HepG2 (cell line): ENCODE measurements at regions not wholly inside any gene's neighbourhood (a gene's known extent, or its start where the extent isn't known, plus 50 kb on each side); places are given as distances from the start of the nearest gene placed in this dataset.

Experiments
- ATAC-seq: fragments of 200-7000 bp; cut with Tn5 transposase; 3 replicates; pipeline ENCODE4 v1.9.1; 2020; ENCODE audit warnings: mild to moderate bottlenecking, moderate library complexity
- BruUV-seq: library from RNA; stranded (reverse); fragments of 400-500 nt; replicated peaks from 2 replicates; lab custom pipeline; 2021; lab: Mats Ljungman, UMichigan
- CTCF ChIA-PET: fragments of 300-600 bp; formaldehyde crosslinking; extraction: SDS; loops from one replicate; lab custom pipeline; 2021; ENCODE audit warnings: low total read pairs, inconsistent platforms, low intra/inter-chr PET ratio; lab: Yijun Ruan, JAX
- POLR2A ChIA-PET: fragments of 350-600 bp; sonication (Branson Sonifier 250); formaldehyde crosslinking; loops from one replicate; lab custom pipeline; 2020; ENCODE audit warnings: antibody characterized with exemption, inconsistent platforms; lab: Yijun Ruan, JAX
- DNase-seq: peaks from one replicate; pipeline ENCODE4 v3.0.0-alpha.2; 2015; ENCODE audit warnings: low spot score
- FAIRE-seq: peaks from 3 replicates; lab custom pipeline; 2011; peaks lifted over from hg19 to GRCh38; lab: Jason Lieb, UNC
- H2AFZ ChIP-seq: one replicate; pipeline ENCODE4 v1.6.1; 2011; ENCODE audit warnings: low read length, inconsistent platforms
- H3K27ac ChIP-seq: fragments of 300-600 bp; 3 replicates; pipeline ENCODE4 v1.8.0; 2011; ENCODE audit warnings: mixed run types, mild to moderate bottlenecking, mixed read lengths, low read length, inconsistent platforms; ENCODE audit not compliant: insufficient read depth; ENCODE audit errors: extremely low read length
- H3K27me3 ChIP-seq, 2 experiments: fragments of 200-600 bp in 1 of 2; 2 replicates in 1 of 2; 3 replicates in 1 of 2; pipeline versions ENCODE4 v1.6.0 to v1.8.0; 2011; ENCODE audit warnings: low read length in 2 of 2, mild to moderate bottlenecking in 2 of 2, moderate library complexity in 2 of 2, inconsistent platforms in 1 of 2; ENCODE audit not compliant: insufficient read depth in 2 of 2, control insufficient read depth in 1 of 2
- H3K36me3 ChIP-seq, 2 experiments: fragments of 200-600 bp in 1 of 2; replicated peaks in 1 of 2; 2 replicates in 1 of 2; 3 replicates in 1 of 2; pipeline versions ENCODE4 v1.5.1 to v1.8.0; 2011; ENCODE audit warnings: low read length in 2 of 2, inconsistent platforms in 1 of 2; ENCODE audit not compliant: insufficient read depth in 2 of 2, control insufficient read depth in 1 of 2
- H3K4me1 ChIP-seq: 2 replicates; pipeline ENCODE4 v1.5.1; 2012; ENCODE audit warnings: low read length, inconsistent platforms; ENCODE audit not compliant: insufficient read depth
- H3K4me2 ChIP-seq: 2 replicates; pipeline ENCODE4 v1.6.0; 2011; ENCODE audit warnings: low read depth, low read length, inconsistent platforms
- H3K4me3 ChIP-seq, 3 experiments: fragments of 200-600 bp in 1 of 3; sonication (generic), shearing (Covaris generic) in 1 of 3; replicated peaks in 1 of 3; 2 replicates each; pipeline ENCODE4 v1.5.1; 2011 to 2016; ENCODE audit warnings: low read length in 3 of 3, inconsistent platforms in 2 of 3, low read depth in 2 of 3, mild to moderate bottlenecking in 2 of 3, control low read depth in 1 of 3, mixed read lengths in 1 of 3; ENCODE audit not compliant: insufficient read depth in 1 of 3
- H3K79me2 ChIP-seq: one replicate; pipeline ENCODE4 v1.6.1; 2011; ENCODE audit warnings: low read length, inconsistent platforms; ENCODE audit not compliant: insufficient read depth
- H3K9ac ChIP-seq: 2 replicates; pipeline ENCODE4 v1.6.0; 2011; ENCODE audit warnings: mild to moderate bottlenecking, low read depth, low read length, inconsistent platforms; ENCODE audit not compliant: insufficient read depth
- H3K9me3 ChIP-seq: 2 replicates; pipeline ENCODE4 v1.5.1; 2012; ENCODE audit warnings: mild to moderate bottlenecking, low read length
- H4K20me1 ChIP-seq: 2 replicates; pipeline ENCODE4 v1.6.0; 2011; ENCODE audit warnings: inconsistent platforms, mild to moderate bottlenecking, low read length, moderate library complexity; ENCODE audit not compliant: insufficient read depth
- CBX5 ChIP-seq: sonication (generic); formaldehyde crosslinking; IDR thresholded peaks from 2 replicates; pipeline ENCODE4 v1.4.0; 2020; ENCODE audit warnings: missing genetic modification reagents, borderline replicate concordance
- JUNB ChIP-seq: sonication (generic); formaldehyde crosslinking; IDR thresholded peaks from 2 replicates; pipeline ENCODE4 v1.8.0; 2022; ENCODE audit warnings: missing genetic modification reagents, mild to moderate bottlenecking, borderline replicate concordance
- MTF1 ChIP-seq: sonication (generic); formaldehyde crosslinking; IDR thresholded peaks from 2 replicates; pipeline ENCODE4 v1.5.0; 2020; ENCODE audit warnings: missing genetic modification reagents
- RBM39 ChIP-seq: fragments of 200-400 bp; formaldehyde crosslinking; IDR thresholded peaks from one replicate; pipeline ENCODE4 v1.6.1; 2018; ENCODE audit warnings: antibody characterized with exemption, mild to moderate bottlenecking, low read depth, low read length; ENCODE audit not compliant: poor library complexity, severe bottlenecking
- TFDP1 ChIP-seq: IDR thresholded peaks from 2 replicates; pipeline ENCODE4 v1.6.1; 2016; ENCODE audit warnings: missing compliant biosample characterization, missing genetic modification reagents, borderline replicate concordance
- ZBTB20 ChIP-seq: sonication (generic); formaldehyde crosslinking; IDR thresholded peaks from 2 replicates; pipeline ENCODE4 v1.8.1; 2023; ENCODE audit warnings: missing genetic modification reagents, low read depth, mild to moderate bottlenecking, borderline replicate concordance
- ZMYM3 ChIP-seq: sonication (generic); formaldehyde crosslinking; IDR thresholded peaks from 2 replicates; pipeline ENCODE4 v1.5.1; 2020; ENCODE audit warnings: mild to moderate bottlenecking, missing genetic modification reagents
- ZNF207 ChIP-seq: fragments of 450-650 bp; IDR thresholded peaks from 2 replicates; pipeline ENCODE4 v1.6.1; 2016; ENCODE audit warnings: antibody characterized with exemption, borderline replicate concordance
- ZNF3 ChIP-seq: IDR thresholded peaks from 2 replicates; pipeline ENCODE4 v1.7.0; 2017; ENCODE audit warnings: inconsistent platforms
- ZNF674 ChIP-seq: sonication (generic); formaldehyde crosslinking; IDR thresholded peaks from 2 replicates; pipeline ENCODE4 v1.5.0; 2020; ENCODE audit warnings: low read depth, mild to moderate bottlenecking, missing genetic modification reagents
- ZNF740 ChIP-seq: sonication (generic); formaldehyde crosslinking; IDR thresholded peaks from 2 replicates; pipeline ENCODE4 v1.4.0; 2020; ENCODE audit warnings: missing genetic modification reagents
- WGBS: methylation state at CpG from one replicate; pipeline ENCODE4 v1.1.6; 2017; ENCODE audit warnings: low lambda C conversion rate; 5-methylcytosine and 5-hydroxymethylcytosine counted together
- in situ Hi-C: cut with HindIII; loops from 2 replicates; pipeline ENCODE4 v1.10.0; 2017; ENCODE audit warnings: low pct_unique_long_range_greater_than_20kb; ENCODE audit not compliant: extremely low pct_ligation_motif_present
- intact Hi-C: fragments of 100-400 bp; cut with micrococcal nuclease; formaldehyde crosslinking; loops from one replicate; pipeline ENCODE4 v1.10.0; 2022; ENCODE audit not compliant: unreplicated experiment
- TF ChIP-seq, protein P1 (sequence below): sonication (generic); formaldehyde crosslinking; IDR thresholded peaks from 2 replicates; pipeline ENCODE4 v1.8.0; 2022; ENCODE audit warnings: mild to moderate bottlenecking, missing genetic modification reagents, borderline replicate concordance
- TF ChIP-seq, protein P2 (sequence below): sonication (generic); formaldehyde crosslinking; IDR thresholded peaks from 2 replicates; pipeline ENCODE4 v1.8.1; 2022; ENCODE audit warnings: low read depth, mild to moderate bottlenecking, missing genetic modification reagents

- Histone ChIP-seq H4K20me1 (no peaks in the 10 kb centered on the region), H3K4me2 (no peak overlapping the region), H3K27ac (no peak overlapping the region), H3K36me3 (no peaks in the 10 kb centered on the region), H3K79me2 (no peaks in the 10 kb centered on the region), H3K27me3 (no peaks in the 10 kb centered on the region; a peak in 1 of 5 replicates), H3K9ac (no peak overlapping the region), H3K9me3 (peaks cover 10% of the 10 kb centered on the region; the same call in 1 of the 2 replicates), H2AFZ (no peak overlapping the region), H3K4me3 (no peak overlapping the region), H3K4me1 (peaks cover 2% of the 10 kb centered on the region; the same call in 1 of the 2 replicates)
- no peak for ATAC-seq
- BruUV-seq, result no TSS peak
- intact Hi-C loops, result no loop called here
- ChIA-PET CTCF (no interaction called here), POLR2A (no interaction called here)
- FAIRE-seq, result no peak
- in situ Hi-C loops, result no loop called here
- whole genome bisulfite sequencing, result 0% methylated on average over 1 of the region's 1 CpG
- TF ChIP-seq TFDP1 (CRISPR knock-in tag) (no peak), JUNB (CRISPR knock-in tag) (no peak), ZBTB20 (no peak), CBX5 (no peak), ZNF207 (no peak), MTF1 (CRISPR knock-in tag) (no peak), ZNF674 (CRISPR knock-in tag) (no peak), ZMYM3 (CRISPR knock-in tag) (no peak), ZNF740 (CRISPR knock-in tag) (no peak), ZNF3 (no peak), RBM39 (no peak)
- TF ChIP-seq, protein P1, sequence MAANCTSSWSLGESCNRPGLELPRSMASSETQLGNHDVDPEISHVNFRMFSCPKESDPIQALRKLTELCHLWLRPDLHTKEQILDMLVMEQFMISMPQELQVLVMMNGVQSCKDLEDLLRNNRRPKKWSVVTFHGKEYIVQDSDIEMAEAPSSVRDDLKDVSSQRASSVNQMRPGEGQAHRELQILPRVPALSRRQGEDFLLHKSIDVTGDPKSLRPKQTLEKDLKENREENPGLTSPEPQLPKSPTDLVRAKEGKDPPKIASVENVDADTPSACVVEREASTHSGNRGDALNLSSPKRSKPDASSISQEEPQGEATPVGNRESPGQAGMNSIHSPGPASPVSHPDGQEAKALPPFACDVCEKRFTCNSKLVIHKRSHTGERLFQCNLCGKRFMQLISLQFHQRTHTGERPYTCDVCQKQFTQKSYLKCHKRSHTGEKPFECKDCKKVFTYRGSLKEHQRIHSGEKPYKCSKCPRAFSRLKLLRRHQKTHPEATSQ (CRISPR knock-in tag), result no peak
- TF ChIP-seq, protein P2, sequence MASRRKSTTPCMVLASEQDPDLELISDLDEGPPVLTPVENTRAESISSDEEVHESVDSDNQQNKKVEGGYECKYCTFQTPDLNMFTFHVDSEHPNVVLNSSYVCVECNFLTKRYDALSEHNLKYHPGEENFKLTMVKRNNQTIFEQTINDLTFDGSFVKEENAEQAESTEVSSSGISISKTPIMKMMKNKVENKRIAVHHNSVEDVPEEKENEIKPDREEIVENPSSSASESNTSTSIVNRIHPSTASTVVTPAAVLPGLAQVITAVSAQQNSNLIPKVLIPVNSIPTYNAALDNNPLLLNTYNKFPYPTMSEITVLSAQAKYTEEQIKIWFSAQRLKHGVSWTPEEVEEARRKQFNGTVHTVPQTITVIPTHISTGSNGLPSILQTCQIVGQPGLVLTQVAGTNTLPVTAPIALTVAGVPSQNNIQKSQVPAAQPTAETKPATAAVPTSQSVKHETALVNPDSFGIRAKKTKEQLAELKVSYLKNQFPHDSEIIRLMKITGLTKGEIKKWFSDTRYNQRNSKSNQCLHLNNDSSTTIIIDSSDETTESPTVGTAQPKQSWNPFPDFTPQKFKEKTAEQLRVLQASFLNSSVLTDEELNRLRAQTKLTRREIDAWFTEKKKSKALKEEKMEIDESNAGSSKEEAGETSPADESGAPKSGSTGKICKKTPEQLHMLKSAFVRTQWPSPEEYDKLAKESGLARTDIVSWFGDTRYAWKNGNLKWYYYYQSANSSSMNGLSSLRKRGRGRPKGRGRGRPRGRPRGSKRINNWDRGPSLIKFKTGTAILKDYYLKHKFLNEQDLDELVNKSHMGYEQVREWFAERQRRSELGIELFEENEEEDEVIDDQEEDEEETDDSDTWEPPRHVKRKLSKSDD (CRISPR knock-in tag), result no peak
- DNase-seq, result no peak
Observed at GRCh38 chr16:76931186-76931585, 259.8 kb upstream of the MON1B start.
